PC-9 (cell line): ENCODE measurements at regions not wholly inside any gene's neighbourhood (a gene's known extent, or its start where the extent isn't known, plus 50 kb on each side); places are given as distances from the start of the nearest gene placed in this dataset.

Experiments
- EZH2 ChIP-seq: fragments of 200-600 bp; sonication (generic); IDR thresholded peaks from 2 replicates; pipeline ENCODE4 v1.8.0; 2017; ENCODE audit warnings: antibody characterized with exemption, low read depth
- TF ChIP-seq, protein P1 (sequence below): fragments of 200-600 bp; sonication (generic); conservative IDR thresholded peaks from 2 replicates; pipeline ENCODE4 v1.6.1; 2017; ENCODE audit warnings: mixed run types, antibody characterized with exemption, mild to moderate bottlenecking, moderate library complexity

DNA sequence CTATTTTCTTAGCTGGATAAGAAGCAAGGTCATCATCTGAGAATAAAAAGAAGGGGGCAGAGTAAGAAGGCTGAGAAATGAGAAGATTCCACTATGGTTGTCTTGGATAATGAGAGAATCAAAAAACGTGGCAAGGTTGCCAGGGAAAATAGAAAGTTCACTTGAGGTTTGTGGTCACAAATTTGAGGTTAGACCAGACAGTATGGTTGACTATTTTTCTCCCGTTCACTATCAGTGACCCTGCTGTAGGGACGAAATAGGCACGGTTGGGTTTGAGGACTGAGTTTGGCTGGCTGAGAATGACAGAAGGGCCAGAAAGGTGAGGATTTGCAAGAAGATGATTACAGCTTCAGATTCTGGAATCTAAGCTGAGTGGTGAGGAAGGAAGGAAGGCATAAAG is 266.0 kb upstream of the ZNF462 start:
- TF ChIP-seq, protein P1, sequence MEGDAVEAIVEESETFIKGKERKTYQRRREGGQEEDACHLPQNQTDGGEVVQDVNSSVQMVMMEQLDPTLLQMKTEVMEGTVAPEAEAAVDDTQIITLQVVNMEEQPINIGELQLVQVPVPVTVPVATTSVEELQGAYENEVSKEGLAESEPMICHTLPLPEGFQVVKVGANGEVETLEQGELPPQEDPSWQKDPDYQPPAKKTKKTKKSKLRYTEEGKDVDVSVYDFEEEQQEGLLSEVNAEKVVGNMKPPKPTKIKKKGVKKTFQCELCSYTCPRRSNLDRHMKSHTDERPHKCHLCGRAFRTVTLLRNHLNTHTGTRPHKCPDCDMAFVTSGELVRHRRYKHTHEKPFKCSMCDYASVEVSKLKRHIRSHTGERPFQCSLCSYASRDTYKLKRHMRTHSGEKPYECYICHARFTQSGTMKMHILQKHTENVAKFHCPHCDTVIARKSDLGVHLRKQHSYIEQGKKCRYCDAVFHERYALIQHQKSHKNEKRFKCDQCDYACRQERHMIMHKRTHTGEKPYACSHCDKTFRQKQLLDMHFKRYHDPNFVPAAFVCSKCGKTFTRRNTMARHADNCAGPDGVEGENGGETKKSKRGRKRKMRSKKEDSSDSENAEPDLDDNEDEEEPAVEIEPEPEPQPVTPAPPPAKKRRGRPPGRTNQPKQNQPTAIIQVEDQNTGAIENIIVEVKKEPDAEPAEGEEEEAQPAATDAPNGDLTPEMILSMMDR, result no peak
- no peak for TF ChIP-seq EZH2
